GM23248 (cell line): ENCODE measurements at regions not wholly inside any gene's neighbourhood (a gene's known extent, or its start where the extent isn't known, plus 50 kb on each side); places are given as distances from the start of the nearest gene placed in this dataset.
"Not testable (repeated sequence)": the region's sequence is repeated elsewhere in the genome, so short reads cannot be mapped to it uniquely, and the experiment has no call there.

Experiments used
- DNase-seq: peaks from one replicate; pipeline ENCODE4 v3.0.0-alpha.2; 2015
- H2AFZ ChIP-seq: fragments of 200-600 bp; sonication (generic); 2 replicates; pipeline ENCODE4 v1.6.1; 2016; ENCODE audit warnings: antibody characterized with exemption
- H3F3A ChIP-seq: fragments of 200-600 bp; sonication (generic); 2 replicates; pipeline ENCODE4 v1.6.1; 2016; ENCODE audit warnings: mild to moderate bottlenecking, antibody characterized with exemption, mixed run types; ENCODE audit not compliant: insufficient read depth
- H3K27ac ChIP-seq: fragments of 200-600 bp; sonication (generic); 2 replicates; pipeline ENCODE4 v1.5.1; 2016; ENCODE audit warnings: mild to moderate bottlenecking
- H3K27me3 ChIP-seq: fragments of 200-600 bp; sonication (generic); replicated peaks from 2 replicates; pipeline ENCODE4 v1.6.1; 2016; ENCODE audit warnings: mild to moderate bottlenecking; ENCODE audit not compliant: insufficient read depth
- H3K36me3 ChIP-seq: fragments of 200-600 bp; sonication (generic); 2 replicates; pipeline ENCODE4 v1.6.1; 2016; ENCODE audit warnings: low read depth, mild to moderate bottlenecking
- H3K4me1 ChIP-seq: fragments of 200-600 bp; sonication (generic); 2 replicates; pipeline ENCODE4 v1.6.1; 2016; ENCODE audit warnings: mild to moderate bottlenecking; ENCODE audit not compliant: insufficient read depth
- H3K4me2 ChIP-seq: fragments of 200-600 bp; sonication (generic); one replicate; pipeline ENCODE4 v1.6.1; 2016; ENCODE audit warnings: mild to moderate bottlenecking; ENCODE audit not compliant: unreplicated experiment
- H3K4me3 ChIP-seq: fragments of 200-600 bp; sonication (generic); 2 replicates; pipeline ENCODE4 v1.5.1; 2016; ENCODE audit warnings: mild to moderate bottlenecking
- H3K79me2 ChIP-seq: fragments of 200-600 bp; sonication (generic); 2 replicates; pipeline ENCODE4 v1.6.1; 2016; ENCODE audit warnings: mild to moderate bottlenecking; ENCODE audit not compliant: insufficient read depth
- H3K9ac ChIP-seq: fragments of 200-600 bp; sonication (generic); 2 replicates; pipeline ENCODE4 v1.6.1; 2016; ENCODE audit warnings: mild to moderate bottlenecking
- H3K9me2 ChIP-seq: fragments of 200-600 bp; sonication (generic); 2 replicates; pipeline ENCODE4 v1.6.1; 2016; ENCODE audit warnings: mixed run types, mild to moderate bottlenecking, moderate library complexity; ENCODE audit not compliant: insufficient read depth
- H3K9me3 ChIP-seq: fragments of 200-600 bp; sonication (generic); one replicate; pipeline ENCODE4 v1.6.1; 2017; ENCODE audit warnings: low read depth
- H4K20me1 ChIP-seq: fragments of 200-600 bp; sonication (generic); 2 replicates; pipeline ENCODE4 v1.6.0; 2016; ENCODE audit not compliant: insufficient read depth
- EZH2 ChIP-seq: fragments of 200-600 bp; sonication (generic); IDR thresholded peaks from 2 replicates; pipeline ENCODE4 v1.6.1; 2018; ENCODE audit warnings: antibody characterized with exemption, mild to moderate bottlenecking; ENCODE audit not compliant: insufficient read depth, poor library complexity, severe bottlenecking
- EZH2phosphoT487 ChIP-seq: fragments of 200-600 bp; sonication (generic); IDR thresholded peaks from 2 replicates; pipeline ENCODE4 v1.6.1; 2018; ENCODE audit warnings: antibody characterized with exemption, moderate library complexity, mild to moderate bottlenecking, low read depth; ENCODE audit not compliant: insufficient read depth
- WGBS, 2 experiments: methylation state at CpG; one replicate each; pipeline ENCODE4 v1.1.6; 2015 to 2017; ENCODE audit warnings: low lambda C conversion rate in 2 of 2, low coverage in 1 of 2; ENCODE audit errors: missing lambda C conversion rate in 2 of 2; 5-methylcytosine and 5-hydroxymethylcytosine counted together
- in situ Hi-C: fragments of 300-500 bp; cut with MboI; formaldehyde crosslinking; loops from 2 replicates; pipeline ENCODE4 v1.15.0; 2020

GRCh38 chr13:32840989-32841713, 175.1 kb upstream of the KL start:
- TF ChIP-seq EZH2phosphoT487 (no peak), EZH2 (no peak)
- no peak overlapping the region for H3K9ac ChIP-seq
- no peak for DNase-seq
- no peak overlapping the region for H3K4me3 ChIP-seq
- H3K36me3 ChIP-seq: no peaks in the 10 kb centered on the region
- H3K79me2 ChIP-seq: no peaks in the 10 kb centered on the region
- no peaks in the 10 kb centered on the region for H3F3A ChIP-seq
- H3K4me1 ChIP-seq: no peaks in the 10 kb centered on the region
- no peaks in the 10 kb centered on the region for H4K20me1 ChIP-seq
- H3K27ac ChIP-seq: no peak overlapping the region
- 77% methylated on average over 10 of the region's 10 CpGs for WGBS, 2 experiments
- H3K4me2 ChIP-seq: no peak overlapping the region
- in situ Hi-C loops: no loop called here
- no peaks in the 10 kb centered on the region for H3K9me3 ChIP-seq
- H2AFZ ChIP-seq: no peak overlapping the region
- no peaks in the 10 kb centered on the region for H3K9me2 ChIP-seq
- H3K27me3 ChIP-seq: no peaks in the 10 kb centered on the region

DNA sequence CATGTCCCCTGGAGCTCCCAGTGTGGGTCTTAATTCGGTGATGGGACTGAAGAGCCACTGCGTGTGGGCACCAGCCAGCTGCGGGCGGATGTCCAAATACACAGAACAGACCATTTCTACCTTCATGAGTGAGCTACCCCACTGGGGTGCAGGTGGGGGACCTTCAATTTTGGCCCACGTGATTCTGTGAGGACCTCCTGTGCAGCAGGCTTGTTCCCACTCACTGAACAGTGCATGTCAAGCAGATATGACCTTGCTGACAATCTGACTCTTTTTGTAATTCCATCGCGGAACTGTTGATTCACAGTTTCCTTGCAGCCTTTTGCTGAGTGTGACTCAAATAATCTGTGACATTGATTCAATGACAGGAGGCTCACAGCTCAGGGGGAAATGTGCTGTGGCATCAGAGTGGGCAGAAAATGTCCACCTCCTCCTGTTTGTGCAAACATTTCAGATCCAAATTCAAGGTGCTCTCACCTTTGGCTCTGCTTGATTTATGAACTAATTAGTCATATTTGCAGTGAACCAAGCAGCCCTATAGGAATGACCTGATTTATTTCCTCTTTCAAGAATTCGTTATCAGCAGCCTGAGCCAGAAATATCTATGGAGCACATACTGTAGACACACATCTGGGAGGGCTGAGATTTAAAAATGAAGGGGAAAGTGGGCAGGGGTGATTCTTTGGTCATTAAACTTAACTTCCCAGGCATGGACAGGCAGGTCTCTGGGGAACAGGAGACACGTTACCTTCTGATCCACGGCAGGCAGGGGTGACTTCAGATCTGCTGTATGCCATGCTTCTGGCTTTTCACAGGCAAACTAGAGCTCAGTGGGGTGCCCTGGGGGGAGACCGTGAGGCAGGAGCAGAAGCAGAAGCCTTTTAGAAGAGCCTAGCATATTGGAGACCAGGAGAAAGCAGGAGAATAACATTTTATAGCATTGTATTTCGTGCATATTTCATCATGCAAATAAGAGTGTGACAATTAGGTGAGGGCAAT, 170.0 kb upstream of the KL start:
- H3K36me3 ChIP-seq: no peaks in the 10 kb centered on the region
- DNase-seq: no peak
- H3K4me3 ChIP-seq: no peak overlapping the region
- in situ Hi-C loops: no loop called here
- no peak overlapping the region for H3K27ac ChIP-seq
- 86 to 89% methylated on average over 12 of the region's 12 CpGs for WGBS, 2 experiments
- H3K9me2 ChIP-seq: no peaks in the 10 kb centered on the region
- no peaks in the 10 kb centered on the region; the same call in 1 of the 2 replicates for H3K4me1 ChIP-seq
- H2AFZ ChIP-seq: no peak overlapping the region
- H4K20me1 ChIP-seq: no peaks in the 10 kb centered on the region
- peaks cover 7% of the 10 kb centered on the region; the same call in 1 of the 2 replicates for H3K27me3 ChIP-seq
- H3K9ac ChIP-seq: no peak overlapping the region
- no peaks in the 10 kb centered on the region for H3F3A ChIP-seq
- no peaks in the 10 kb centered on the region for H3K79me2 ChIP-seq
- no peaks in the 10 kb centered on the region for H3K9me3 ChIP-seq
- TF ChIP-seq EZH2phosphoT487: no peak
- TF ChIP-seq EZH2: no peak
- no peak overlapping the region for H3K4me2 ChIP-seq

GRCh38 chr13:32847976-32848375, 168.2 kb upstream of the KL start:
- H3F3A ChIP-seq, H3K27me3 ChIP-seq, in situ Hi-C loops, H3K27ac ChIP-seq, H4K20me1 ChIP-seq, H3K4me2 ChIP-seq, H3K9me3 ChIP-seq, H3K36me3 ChIP-seq, H3K9me2 ChIP-seq, H3K79me2 ChIP-seq, DNase-seq, H3K9ac ChIP-seq, H3K4me3 ChIP-seq, H3K4me1 ChIP-seq: not testable (repeated sequence)
- H2AFZ ChIP-seq: peak overlapping the region; percentile 33; the same call in 1 of the 2 replicates
- 30 to 32% methylated on average over 10 of the region's 10 CpGs for WGBS, 2 experiments

GRCh38 chr13:32849369-32849768, 166.9 kb upstream of the KL start:
- Histone ChIP-seq H3K4me3 (no peak overlapping the region), H3K27me3 (peaks cover 7% of the 10 kb centered on the region; the same call in 1 of the 2 replicates), H3K9me3 (no peaks in the 10 kb centered on the region), H3K9ac (no peak overlapping the region), H3K4me1 (peaks cover 4% of the 10 kb centered on the region; the same call in 1 of the 2 replicates), H4K20me1 (no peaks in the 10 kb centered on the region), H2AFZ (no peak overlapping the region), H3K79me2 (no peaks in the 10 kb centered on the region), H3K36me3 (no peaks in the 10 kb centered on the region), H3F3A (0 out of 2 replicates have a peak, but pooled peaks cover 4% of the 10 kb centered on the region), H3K27ac (no peak overlapping the region), H3K9me2 (no peaks in the 10 kb centered on the region), H3K4me2 (no peak overlapping the region)
- no peak for DNase-seq
- TF ChIP-seq EZH2phosphoT487 (no peak), EZH2 (no peak)
- in situ Hi-C loops: no loop called here
- 84 to 90% methylated on average over 9 of the region's 9 CpGs for WGBS, 2 experiments
